HK-2 (cell line): ENCODE measurements at regions not wholly inside any gene's neighbourhood (a gene's known extent, or its start where the extent isn't known, plus 50 kb on each side); places are given as distances from the start of the nearest gene placed in this dataset.

Source experiments
- DNase-seq: peaks from one replicate; pipeline ENCODE4 v3.0.0-alpha.2; 2018; ENCODE audit not compliant: unreplicated experiment

GRCh38 chr2:34985474-34985873 is 1370.1 kb upstream of the CRIM1 start:
- no peak for DNase-seq

GRCh38 chr2:34980689-34981088 is 1374.9 kb upstream of the CRIM1 start:
- no peak for DNase-seq

- DNase-seq = no peak
These were observed 1376.4 kb upstream of the CRIM1 start for GRCh38 chr2:34979148-34979547.

GRCh38 chr2:34961822-34962221 is 1362.7 kb upstream of the FAM98A start:
- DNase-seq = no peak

GRCh38 chr2:34954758-34955157 is 1355.7 kb upstream of the FAM98A start:
- no peak for DNase-seq

- no peak for DNase-seq
These were observed 1351.7 kb upstream of the FAM98A start for GRCh38 chr2:34950797-34951196.

- no peak for DNase-seq
These were observed 1350.2 kb upstream of the FAM98A start for GRCh38 chr2:34949316-34949715.

GRCh38 chr2:34936089-34936488 is 1337.0 kb upstream of the FAM98A start:
- DNase-seq = no peak

GRCh38 chr2:34912084-34912483 is 1313.0 kb upstream of the FAM98A start:
- DNase-seq = no peak

GRCh38 chr2:34909992-34910705 is 1311.0 kb upstream of the FAM98A start:
- DNase-seq = no peak

GRCh38 chr2:34907812-34908211 is 1308.7 kb upstream of the FAM98A start:
- DNase-seq = no peak

- DNase-seq = no peak
These were observed 1302.6 kb upstream of the FAM98A start for GRCh38 chr2:34901739-34902138.

- no peak for DNase-seq
These were observed 1300.0 kb upstream of the FAM98A start for GRCh38 chr2:34899079-34899478.

GRCh38 chr2:34892766-34893165 is 1293.7 kb upstream of the FAM98A start:
- no peak for DNase-seq

GRCh38 chr2:34892256-34892655 is 1293.2 kb upstream of the FAM98A start:
- no peak for DNase-seq

- no peak for DNase-seq
These were observed 1276.1 kb upstream of the FAM98A start for GRCh38 chr2:34875091-34875745.

- DNase-seq = no peak
These were observed 1254.5 kb upstream of the FAM98A start for GRCh38 chr2:34853646-34854045.

GRCh38 chr2:34851804-34852203 is 1252.7 kb upstream of the FAM98A start:
- no peak for DNase-seq

- DNase-seq = no peak
These were observed 1250.7 kb upstream of the FAM98A start for GRCh38 chr2:34849827-34850226.

- no peak for DNase-seq
These were observed 1249.6 kb upstream of the FAM98A start for GRCh38 chr2:34848691-34849090.

GRCh38 chr2:34848132-34848531 is 1249.0 kb upstream of the FAM98A start:
- no peak for DNase-seq

- no peak for DNase-seq
These were observed 1245.5 kb upstream of the FAM98A start for GRCh38 chr2:34844629-34845028.

GRCh38 chr2:34838408-34838807 is 1239.3 kb upstream of the FAM98A start:
- DNase-seq = no peak

- no peak for DNase-seq
These were observed 1237.3 kb upstream of the FAM98A start for GRCh38 chr2:34836361-34836760.
